ENCODE measurements at regions not wholly inside any gene's neighbourhood (a gene's known extent, or its start where the extent isn't known, plus 50 kb on each side); places are given as distances from the start of the nearest gene placed in this dataset.
"Not testable (repeated sequence)": the region's sequence is repeated elsewhere in the genome, so short reads cannot be mapped to it uniquely, and the experiment has no call there.

GRCh38 chr14:30020271-30020670 lies 92.6 kb upstream of the PRKD1 start:
- H3K27me3 Mint-ChIP-seq (ENCODE audit: low read depth), result no peaks in the 10 kb centered on the region
- TF ChIP-seq CTCF (IDR thresholded peaks at IDR 0.05; ENCODE audit: unreplicated experiment in 3 of 3), result no peak
- no peak overlapping the region for H3K27ac Mint-ChIP-seq
- no peaks in the 10 kb centered on the region for H3K36me3 Mint-ChIP-seq (ENCODE audit: low read depth)
- H3K9me3 Mint-ChIP-seq, result peaks cover 9% of the 10 kb centered on the region
- H3K4me3 Mint-ChIP-seq, result no peak overlapping the region
- peaks cover 5% of the 10 kb centered on the region for H3K4me1 Mint-ChIP-seq

GRCh38 chr14:30020687-30021086 lies 93.0 kb upstream of the PRKD1 start:
- Mint-ChIP-seq H3K36me3 (ENCODE audit: low read depth) (no peaks in the 10 kb centered on the region), H3K27me3 (ENCODE audit: low read depth) (no peaks in the 10 kb centered on the region), H3K9me3 (peaks cover 9% of the 10 kb centered on the region), H3K4me3 (no peak overlapping the region), H3K27ac (no peak overlapping the region), H3K4me1 (peaks cover 5% of the 10 kb centered on the region)
- no peak for TF ChIP-seq CTCF (IDR thresholded peaks at IDR 0.05; ENCODE audit: unreplicated experiment in 3 of 3)

DNA sequence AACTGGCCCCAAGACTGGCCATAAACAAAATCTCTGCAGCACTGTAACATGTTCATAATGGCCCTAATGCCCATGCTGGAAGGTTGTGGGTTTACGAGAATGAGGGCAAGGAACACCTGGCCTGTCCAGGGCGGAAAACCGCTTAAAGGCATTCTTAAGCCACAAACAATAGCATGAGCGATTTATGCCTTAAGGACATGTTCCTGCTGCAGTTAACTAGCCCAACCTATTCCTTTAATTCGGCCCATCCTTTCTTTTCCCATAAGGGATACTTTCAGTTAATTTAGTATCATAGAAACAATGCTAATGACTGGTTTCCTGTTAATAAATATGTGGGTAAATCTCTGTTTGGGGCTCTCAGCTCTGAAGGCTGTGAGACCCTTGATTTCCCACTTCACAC lies 95.7 kb upstream of the PRKD1 start:
- H3K27me3 Mint-ChIP-seq (ENCODE audit: low read depth); H3K4me1 Mint-ChIP-seq; H3K27ac Mint-ChIP-seq; H3K36me3 Mint-ChIP-seq (ENCODE audit: low read depth); H3K9me3 Mint-ChIP-seq; H3K4me3 Mint-ChIP-seq: not testable (repeated sequence)

- no peak overlapping the region for H3K4me3 Mint-ChIP-seq
- TF ChIP-seq CTCF (IDR thresholded peaks at IDR 0.05; ENCODE audit: unreplicated experiment in 3 of 3), result no peak
- H3K36me3 Mint-ChIP-seq (ENCODE audit: low read depth), result no peaks in the 10 kb centered on the region
- no peak overlapping the region for H3K27ac Mint-ChIP-seq
- H3K27me3 Mint-ChIP-seq (ENCODE audit: low read depth), result no peaks in the 10 kb centered on the region
- no peaks in the 10 kb centered on the region for H3K4me1 Mint-ChIP-seq
- peaks cover 3% of the 10 kb centered on the region for H3K9me3 Mint-ChIP-seq
Measured at GRCh38 chr14:30034152-30034551, 106.5 kb upstream of the PRKD1 start.

- no peak overlapping the region for H3K4me3 Mint-ChIP-seq
- TF ChIP-seq CTCF (IDR thresholded peaks at IDR 0.05; ENCODE audit: unreplicated experiment in 3 of 3), result no peak
- no peaks in the 10 kb centered on the region for H3K27me3 Mint-ChIP-seq (ENCODE audit: low read depth)
- H3K27ac Mint-ChIP-seq, result no peak overlapping the region
- no peaks in the 10 kb centered on the region for H3K9me3 Mint-ChIP-seq
- H3K4me1 Mint-ChIP-seq, result no peaks in the 10 kb centered on the region
- no peaks in the 10 kb centered on the region for H3K36me3 Mint-ChIP-seq (ENCODE audit: low read depth)
Measured at GRCh38 chr14:30035361-30035760, 107.7 kb upstream of the PRKD1 start.

DNA sequence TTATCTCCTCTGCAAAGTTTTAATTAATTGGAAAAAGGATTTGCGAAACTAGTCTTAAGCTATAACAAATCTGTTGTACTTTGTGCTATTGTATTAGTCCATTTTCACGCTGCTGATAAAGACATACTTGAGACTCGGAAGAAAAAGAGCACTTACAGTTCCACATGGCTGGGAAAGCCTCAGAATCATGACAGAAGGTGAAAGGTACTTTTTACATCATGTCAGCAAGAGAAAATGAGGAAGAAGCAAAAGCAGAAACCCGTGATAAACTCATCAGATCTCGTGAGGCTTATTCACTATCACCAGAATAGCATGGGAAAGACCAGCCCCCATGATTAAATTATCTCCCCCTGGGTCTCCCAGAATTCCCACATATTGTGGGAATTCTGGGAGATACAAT lies 118.1 kb upstream of the PRKD1 start:
- Mint-ChIP-seq H3K27me3 (ENCODE audit: low read depth) (peaks cover 3% of the 10 kb centered on the region), H3K4me1 (no peaks in the 10 kb centered on the region), H3K4me3 (no peak overlapping the region), H3K27ac (no peak overlapping the region), H3K36me3 (ENCODE audit: low read depth) (no peaks in the 10 kb centered on the region), H3K9me3 (peaks cover 2% of the 10 kb centered on the region)
- no peak for TF ChIP-seq CTCF (IDR thresholded peaks at IDR 0.05; ENCODE audit: unreplicated experiment in 3 of 3)

GRCh38 chr14:30053103-30053502 lies 125.5 kb upstream of the PRKD1 start:
- Mint-ChIP-seq H3K9me3 (no peaks in the 10 kb centered on the region), H3K36me3 (ENCODE audit: low read depth) (no peaks in the 10 kb centered on the region), H3K27ac (no peak overlapping the region), H3K27me3 (ENCODE audit: low read depth) (no peaks in the 10 kb centered on the region), H3K4me3 (no peak overlapping the region), H3K4me1 (no peaks in the 10 kb centered on the region)
- no peak for TF ChIP-seq CTCF (IDR thresholded peaks at IDR 0.05; ENCODE audit: unreplicated experiment in 3 of 3)

Data from nephron (organoid).